HG02588 (cell line): ENCODE measurements at regions not wholly inside any gene's neighbourhood (a gene's known extent, or its start where the extent isn't known, plus 50 kb on each side); places are given as distances from the start of the nearest gene placed in this dataset.
"Not testable (repeated sequence)": the region's sequence is repeated elsewhere in the genome, so short reads cannot be mapped to it uniquely, and the experiment has no call there.

Source experiments
- ATAC-seq: cut with Tn5 transposase; IDR thresholded peaks from one replicate; pipeline ENCODE4 v1.9.1; 2021; ENCODE audit warnings: mild to moderate bottlenecking, moderate library complexity; ENCODE audit not compliant: unreplicated experiment

GRCh38 chr20:47927944-47928343 is 142.7 kb upstream of the SULF2 start:
- no peak for ATAC-seq

- ATAC-seq: no peak
Measured at GRCh38 chr20:47927385-47927851, 142.1 kb upstream of the SULF2 start.

GRCh38 chr20:47926731-47927130 is 141.4 kb upstream of the SULF2 start:
- ATAC-seq: no peak

GRCh38 chr20:47925593-47925992 is 140.3 kb upstream of the SULF2 start:
- ATAC-seq: no peak

- no peak for ATAC-seq
Measured at GRCh38 chr20:47922269-47922668, 137.0 kb upstream of the SULF2 start.

- not testable (repeated sequence) for ATAC-seq
Measured at GRCh38 chr20:47921829-47922228, 136.5 kb upstream of the SULF2 start.

GRCh38 chr20:47921408-47921807 is 136.1 kb upstream of the SULF2 start:
- no peak for ATAC-seq

GRCh38 chr20:47917549-47918070 is 132.3 kb upstream of the SULF2 start:
- ATAC-seq: no peak

- no peak for ATAC-seq
Measured at GRCh38 chr20:47915495-47915894, 130.2 kb upstream of the SULF2 start.

GRCh38 chr20:47914792-47915191 is 129.5 kb upstream of the SULF2 start:
- ATAC-seq: no peak

- ATAC-seq: not testable (repeated sequence)
Measured at GRCh38 chr20:47912786-47913501, 127.7 kb upstream of the SULF2 start.

- ATAC-seq: not testable (repeated sequence)
Measured at GRCh38 chr20:47912165-47912564, 126.9 kb upstream of the SULF2 start.

- ATAC-seq: not testable (repeated sequence)
Measured at GRCh38 chr20:47909696-47910369, 124.6 kb upstream of the SULF2 start.

GRCh38 chr20:47908361-47909035 is 123.2 kb upstream of the SULF2 start:
- ATAC-seq: not testable (repeated sequence)

GRCh38 chr20:47907951-47908350 is 122.7 kb upstream of the SULF2 start:
- ATAC-seq: not testable (repeated sequence)

- ATAC-seq: no peak
Measured at GRCh38 chr20:47907031-47907675, 121.9 kb upstream of the SULF2 start.

GRCh38 chr20:47906348-47906660 is 121.0 kb upstream of the SULF2 start:
- no peak for ATAC-seq

- no peak for ATAC-seq
Measured at GRCh38 chr20:47905628-47906347, 120.5 kb upstream of the SULF2 start.

- not testable (repeated sequence) for ATAC-seq
Measured at GRCh38 chr20:47903009-47903408, 117.7 kb upstream of the SULF2 start.

GRCh38 chr20:47899313-47899712 is 114.0 kb upstream of the SULF2 start:
- ATAC-seq: not testable (repeated sequence)
